ENCODE measurements at regions not wholly inside any gene's neighbourhood (a gene's known extent, or its start where the extent isn't known, plus 50 kb on each side); places are given as distances from the start of the nearest gene placed in this dataset.
"Not testable (repeated sequence)": the region's sequence is repeated elsewhere in the genome, so short reads cannot be mapped to it uniquely, and the experiment has no call there.

DNA sequence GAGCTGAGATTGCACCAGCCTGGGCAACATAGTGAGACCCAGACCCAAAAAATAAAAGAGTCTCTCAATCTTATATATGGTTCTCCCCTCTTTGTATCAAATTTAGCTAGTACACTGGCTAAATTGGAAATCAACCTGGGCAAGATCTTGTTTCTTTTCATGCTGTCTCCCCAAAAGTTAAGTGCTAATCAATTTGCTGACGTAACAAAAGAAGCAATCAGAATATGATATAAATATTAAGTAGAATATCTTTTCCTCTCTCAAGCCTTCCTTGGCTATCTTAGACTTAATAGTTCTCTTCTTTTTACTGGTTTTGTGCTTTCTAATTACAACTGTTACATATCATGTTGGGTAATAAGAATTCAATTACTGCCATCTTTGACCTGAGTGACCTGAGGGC lies 258.9 kb downstream of the KCNRG start:
- no peak for DNase-seq (ENCODE audit: low read depth in 2 of 2)

DNA sequence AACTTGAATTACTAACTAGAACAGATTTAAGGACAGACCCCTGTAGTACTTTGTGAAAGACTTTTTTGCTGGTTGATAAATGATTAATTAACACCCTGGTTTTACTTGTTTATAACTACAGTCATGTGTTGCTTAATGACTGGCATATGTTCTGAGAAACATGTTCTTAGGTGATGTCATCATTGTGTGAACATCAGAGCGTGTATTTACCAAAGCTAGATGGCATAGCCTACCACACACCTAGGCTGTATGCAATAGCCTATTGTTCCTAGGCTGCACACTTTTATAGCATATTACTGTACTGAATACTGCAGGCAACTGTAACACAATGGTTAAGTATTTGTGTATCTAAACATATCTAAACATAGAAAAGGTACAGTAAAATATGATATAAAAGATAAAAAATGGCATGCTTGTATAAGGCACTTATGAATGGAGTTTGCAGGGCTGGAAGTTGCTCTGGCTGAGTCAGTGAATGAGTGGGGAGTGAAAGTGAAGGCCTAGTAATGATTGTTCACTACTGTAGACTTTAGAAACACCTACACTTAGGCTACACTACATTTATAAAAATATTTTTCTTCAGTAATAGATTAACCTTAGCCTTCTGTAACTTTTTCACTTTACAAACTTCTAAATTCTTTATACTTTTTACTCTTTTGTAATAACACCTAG lies 260.3 kb downstream of the KCNRG start:
- no peak for DNase-seq (ENCODE audit: low read depth in 2 of 2)

DNA sequence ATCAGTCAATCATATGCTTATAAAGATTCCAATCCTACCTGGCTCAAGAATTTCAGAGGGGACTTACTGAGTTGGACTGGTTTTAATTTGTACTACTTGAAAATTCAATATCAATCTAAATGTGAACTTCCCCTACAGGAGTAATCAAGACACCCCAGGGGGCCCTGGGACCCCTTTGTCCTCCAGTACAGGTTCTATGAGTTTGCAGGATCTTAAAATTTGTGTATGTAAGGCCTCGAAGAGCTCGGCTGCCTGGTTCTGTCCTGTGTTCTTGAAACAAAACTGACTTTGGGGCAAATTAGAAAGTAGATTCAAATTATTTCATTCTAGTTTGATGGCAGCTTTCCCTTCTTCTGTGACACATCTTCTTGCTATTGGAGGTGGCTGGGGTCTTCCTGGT lies 261.3 kb downstream of the KCNRG start:
- DNase-seq (ENCODE audit: low read depth in 2 of 2), result no peak

DNA sequence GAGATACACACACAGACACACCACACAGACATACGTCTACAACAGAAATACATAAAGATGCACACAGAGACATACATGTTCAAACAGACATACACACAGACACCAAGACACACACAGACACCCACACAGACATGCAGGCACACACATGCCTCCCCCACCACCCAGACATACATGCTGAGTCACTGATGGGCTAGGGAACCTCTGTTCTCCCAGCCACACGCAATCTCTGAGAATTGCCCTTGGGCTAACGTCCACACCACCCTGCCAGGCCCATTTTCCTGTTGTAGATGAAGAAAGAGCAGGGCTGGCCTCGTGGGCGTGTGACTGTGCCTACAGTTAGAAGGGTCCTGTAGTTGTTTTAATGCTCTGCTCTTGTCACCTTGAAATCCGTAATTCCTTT lies 261.9 kb downstream of the KCNRG start:
- DNase-seq (ENCODE audit: low read depth in 2 of 2), result no peak

DNA sequence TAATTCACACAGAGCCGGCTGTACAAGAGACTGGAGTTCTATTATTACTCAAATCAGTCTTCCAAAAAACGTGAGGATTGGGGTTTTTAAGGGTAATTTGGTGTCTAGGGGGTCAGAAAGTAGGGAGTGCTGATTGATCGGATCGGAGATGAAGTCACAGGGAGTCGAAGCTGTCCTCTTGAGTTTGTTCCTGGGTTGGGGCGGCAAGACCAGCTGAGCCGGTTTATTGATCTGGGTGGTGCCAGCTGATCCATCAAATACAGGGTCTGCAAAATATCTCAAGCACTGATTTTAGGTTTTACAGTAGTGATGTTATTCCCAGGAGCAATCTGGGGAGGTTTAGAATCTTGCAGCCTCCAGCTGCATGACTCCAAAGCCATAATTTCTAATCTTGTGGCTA lies 262.7 kb downstream of the KCNRG start:
- DNase-seq (ENCODE audit: low read depth in 2 of 2), result no peak

DNA sequence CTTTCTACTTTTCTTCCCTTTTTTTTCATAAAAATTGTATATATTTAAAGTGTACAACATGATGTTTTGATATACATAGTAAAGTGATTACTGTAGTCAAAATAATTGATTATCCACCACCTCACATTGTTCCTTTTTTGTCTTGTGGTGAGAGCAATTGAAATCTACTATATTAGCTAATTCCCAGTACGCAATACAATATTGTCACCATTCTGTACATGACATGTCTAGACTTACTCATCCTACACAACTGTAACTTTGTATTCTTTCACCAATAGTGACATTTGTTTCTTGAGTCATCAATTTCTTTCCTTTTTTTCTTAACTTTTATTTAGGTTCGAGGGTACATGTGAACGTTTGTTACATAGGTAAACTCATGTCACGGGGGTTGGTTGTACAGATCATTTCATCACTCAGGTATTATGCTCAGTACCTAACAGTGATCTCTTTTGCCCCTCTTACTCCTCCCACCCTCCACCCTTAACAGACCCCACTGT lies 265.2 kb downstream of the KCNRG start:
- no peak for DNase-seq (ENCODE audit: low read depth in 2 of 2)

DNA sequence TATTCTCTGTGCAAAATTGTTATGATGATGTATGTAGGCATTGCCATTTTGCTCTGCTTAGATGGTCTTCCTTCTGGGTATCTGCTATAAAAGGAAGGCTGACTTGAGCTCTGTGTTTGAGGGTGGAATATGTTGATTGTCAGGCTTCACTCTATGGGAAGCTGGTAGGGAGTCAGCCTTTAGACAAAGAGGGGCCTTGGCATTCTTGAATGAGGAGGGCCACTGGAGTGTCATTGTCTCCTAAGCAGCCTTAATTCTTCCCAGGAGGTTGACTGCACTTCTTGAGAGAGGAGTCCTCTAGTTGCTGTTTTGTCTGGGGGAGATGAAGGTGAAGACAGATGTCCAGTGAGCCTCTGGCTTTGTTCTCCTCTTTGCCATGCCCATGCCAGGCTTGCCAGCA lies 266.8 kb downstream of the KCNRG start:
- DNase-seq (ENCODE audit: low read depth in 2 of 2), result no peak

DNA sequence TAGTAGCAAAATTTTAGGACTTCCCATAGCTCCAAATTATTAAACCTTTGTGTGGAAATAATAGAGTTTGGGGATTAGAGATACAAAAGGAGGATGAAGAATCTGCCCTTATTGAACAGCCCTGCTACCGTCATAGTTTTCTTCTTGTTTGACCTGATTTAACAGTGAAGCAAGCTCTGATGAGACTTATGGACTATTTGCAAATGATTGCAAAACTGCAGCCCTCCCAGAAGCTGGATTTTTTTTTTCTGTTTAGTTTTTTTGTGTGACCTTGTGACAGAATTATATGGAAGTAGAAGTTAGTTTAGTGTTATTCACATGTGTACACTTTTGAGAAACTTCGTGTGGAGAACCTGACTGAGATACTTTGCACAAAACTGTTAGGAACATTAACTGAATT lies 267.8 kb downstream of the KCNRG start:
- DNase-seq (ENCODE audit: low read depth in 2 of 2), result no peak

DNA sequence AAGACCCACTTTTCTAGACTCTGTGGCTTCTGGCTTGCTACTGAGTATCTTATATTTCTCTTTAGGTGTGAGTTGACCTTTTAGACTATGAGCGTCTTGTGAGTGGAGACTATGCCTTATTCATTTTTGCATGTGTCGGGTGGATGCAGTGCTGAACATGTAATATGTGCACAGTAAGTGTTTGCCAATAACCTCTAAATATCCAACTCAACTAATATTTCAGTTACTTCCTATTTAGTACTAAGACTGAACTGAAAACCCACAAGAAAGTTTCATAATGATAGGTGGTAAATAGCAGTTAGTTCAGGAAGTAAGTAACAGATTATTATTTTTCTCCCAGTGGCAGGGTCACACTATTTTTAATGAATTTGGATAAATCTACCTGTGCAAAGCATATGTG lies 269.3 kb downstream of the KCNRG start:
- no peak for DNase-seq (ENCODE audit: low read depth in 2 of 2)

DNA sequence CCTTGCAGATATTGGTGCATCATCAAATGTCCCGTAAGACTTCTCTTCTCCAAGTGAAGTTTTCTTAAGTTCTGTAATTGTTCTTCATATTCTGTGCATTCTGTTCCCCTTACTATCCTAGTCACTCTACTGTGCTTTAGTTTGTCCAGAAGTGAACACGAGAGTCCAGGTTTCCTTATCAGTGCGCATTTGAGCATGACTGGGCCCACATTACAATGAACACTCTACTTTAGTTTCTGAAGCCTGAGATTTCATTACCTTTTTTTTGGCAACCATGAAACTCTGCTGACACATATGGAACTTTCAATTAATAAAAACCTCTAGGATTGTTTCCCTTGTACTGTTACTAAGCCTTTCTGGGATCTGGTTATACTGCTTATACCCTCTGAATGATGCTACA lies 270.0 kb downstream of the KCNRG start:
- no peak for DNase-seq (ENCODE audit: low read depth in 2 of 2)

DNA sequence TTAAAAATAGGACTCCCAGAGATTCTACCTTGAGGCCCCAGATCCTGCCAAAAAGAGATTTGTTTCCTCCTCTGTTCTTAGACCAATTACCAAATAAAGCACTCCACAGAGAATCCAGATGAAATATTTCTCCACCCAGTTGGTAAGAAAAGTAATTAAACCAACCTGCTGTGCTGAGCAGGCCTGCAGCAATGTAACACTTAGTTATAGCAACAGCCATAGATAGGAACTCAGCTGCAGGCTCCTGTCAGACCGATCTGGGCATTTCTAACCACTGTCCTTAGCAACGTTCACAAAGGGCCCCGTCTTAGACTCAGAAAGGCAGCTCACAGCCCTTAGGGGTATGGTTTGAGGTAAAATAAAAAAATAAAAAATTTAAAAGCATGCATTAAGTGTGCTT lies 271.1 kb downstream of the KCNRG start:
- no peak for DNase-seq (ENCODE audit: low read depth in 2 of 2)

DNA sequence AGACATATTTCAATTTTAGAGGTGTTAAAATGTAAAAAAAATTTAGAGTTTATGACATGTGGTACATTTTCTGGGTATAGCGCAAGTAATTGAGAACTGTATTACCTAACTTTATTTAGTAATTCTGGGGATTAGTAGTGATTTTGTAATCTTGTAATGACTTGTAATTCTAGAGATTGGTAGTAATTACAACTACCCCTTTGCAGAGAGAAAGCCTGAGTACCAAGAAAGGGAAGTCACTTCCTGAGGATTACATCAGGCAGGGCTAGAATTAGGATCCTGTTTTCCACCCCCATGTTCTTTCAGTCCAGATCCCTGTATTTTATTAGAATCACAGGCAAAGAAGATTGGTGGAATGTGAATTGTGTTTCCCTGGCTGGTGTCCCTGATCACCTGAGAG lies 274.9 kb downstream of the KCNRG start:
- no peak for DNase-seq (ENCODE audit: low read depth in 2 of 2)

DNA sequence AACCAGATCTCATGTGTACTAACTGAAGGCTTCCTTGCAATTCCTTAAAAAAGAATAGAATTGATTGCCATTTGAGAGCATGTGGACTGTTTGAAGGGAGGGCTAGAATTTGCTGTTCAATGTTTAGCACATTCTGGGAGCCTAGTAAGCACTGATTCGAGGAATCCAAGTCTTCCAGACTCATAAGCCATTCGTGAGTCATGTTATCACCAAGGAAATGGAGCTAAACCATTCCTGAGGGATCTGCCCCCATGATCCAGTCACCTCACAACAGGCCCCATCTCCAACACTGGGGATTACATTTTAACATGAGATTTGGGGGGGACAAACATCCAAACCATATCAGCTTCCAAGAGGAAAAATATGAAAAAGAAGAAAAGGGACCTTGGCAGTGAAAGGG lies 276.4 kb downstream of the KCNRG start:
- no peak for DNase-seq (ENCODE audit: low read depth in 2 of 2)

DNA sequence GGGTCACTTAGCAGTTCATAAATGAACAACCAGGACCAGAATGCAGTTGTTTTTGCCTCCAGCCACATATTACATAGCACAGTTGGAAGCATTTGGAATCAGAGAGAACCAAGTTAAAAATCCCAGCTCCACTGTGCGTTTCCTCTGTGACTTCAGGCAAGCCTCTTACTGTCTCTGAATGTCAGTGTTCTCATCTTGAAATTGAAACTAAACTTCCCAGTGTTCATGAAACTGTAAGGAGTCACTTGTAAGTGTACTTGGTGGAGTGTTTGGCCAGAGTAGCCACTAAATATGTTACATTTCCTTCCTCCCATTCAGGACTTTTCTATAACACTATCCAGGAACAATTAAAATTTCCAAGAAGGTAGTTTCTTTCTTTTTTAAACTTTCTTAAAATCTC lies 276.8 kb downstream of the KCNRG start:
- DNase-seq (ENCODE audit: low read depth in 2 of 2), result no peak

DNA sequence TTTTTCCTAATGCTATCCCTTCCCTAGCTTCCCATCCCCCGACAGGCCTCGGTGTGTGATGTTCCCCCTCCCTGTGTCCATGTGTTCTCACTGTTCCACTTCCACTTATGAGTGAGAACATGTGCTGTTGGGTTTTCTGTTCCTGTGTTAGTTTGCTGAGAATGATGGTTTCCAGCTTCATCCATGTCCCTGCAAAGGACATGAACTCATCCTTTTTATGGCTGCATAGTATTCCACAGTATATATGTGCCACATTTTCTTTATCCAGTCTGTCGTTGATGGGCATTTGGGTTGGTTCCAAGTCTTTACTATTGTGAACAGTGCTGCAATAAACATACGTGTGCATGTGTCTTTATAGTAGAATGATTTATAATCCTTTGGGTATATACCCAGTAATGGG lies 279.2 kb downstream of the KCNRG start:
- DNase-seq (ENCODE audit: low read depth in 2 of 2), result not testable (repeated sequence)

DNA sequence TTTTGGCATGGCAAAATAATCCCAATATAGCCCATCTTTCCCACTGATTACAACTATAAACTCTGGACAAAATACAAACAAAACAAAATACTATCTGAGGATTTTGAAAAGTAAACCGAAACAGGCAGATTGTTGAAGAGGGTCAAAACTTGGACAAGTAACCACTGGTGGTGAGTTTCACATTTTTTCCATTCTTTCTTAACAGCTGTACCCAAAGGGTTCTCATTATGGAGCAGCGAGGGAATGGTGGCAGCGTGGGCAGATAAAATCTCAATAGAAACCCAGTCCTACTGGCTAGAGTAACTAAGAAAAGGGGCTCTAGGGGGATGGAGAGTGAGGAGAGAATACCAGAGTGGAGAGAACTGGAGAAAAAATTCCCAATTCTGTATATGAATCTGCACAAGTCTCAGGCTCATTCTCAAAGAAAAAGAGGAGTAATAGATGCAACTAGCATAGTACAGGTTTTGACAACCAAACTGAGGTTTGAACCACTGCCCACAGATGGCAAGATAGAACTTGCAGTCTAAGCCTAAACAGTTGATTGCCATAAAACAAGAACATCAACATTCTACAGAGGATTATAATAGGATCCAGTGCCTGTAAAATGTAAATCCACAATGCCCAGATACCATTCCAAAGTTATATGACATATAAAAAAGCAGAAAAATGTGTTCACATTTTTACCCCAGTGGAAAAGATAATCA lies 284.5 kb downstream of the KCNRG start:
- no peak for DNase-seq (ENCODE audit: low read depth in 2 of 2)

DNA sequence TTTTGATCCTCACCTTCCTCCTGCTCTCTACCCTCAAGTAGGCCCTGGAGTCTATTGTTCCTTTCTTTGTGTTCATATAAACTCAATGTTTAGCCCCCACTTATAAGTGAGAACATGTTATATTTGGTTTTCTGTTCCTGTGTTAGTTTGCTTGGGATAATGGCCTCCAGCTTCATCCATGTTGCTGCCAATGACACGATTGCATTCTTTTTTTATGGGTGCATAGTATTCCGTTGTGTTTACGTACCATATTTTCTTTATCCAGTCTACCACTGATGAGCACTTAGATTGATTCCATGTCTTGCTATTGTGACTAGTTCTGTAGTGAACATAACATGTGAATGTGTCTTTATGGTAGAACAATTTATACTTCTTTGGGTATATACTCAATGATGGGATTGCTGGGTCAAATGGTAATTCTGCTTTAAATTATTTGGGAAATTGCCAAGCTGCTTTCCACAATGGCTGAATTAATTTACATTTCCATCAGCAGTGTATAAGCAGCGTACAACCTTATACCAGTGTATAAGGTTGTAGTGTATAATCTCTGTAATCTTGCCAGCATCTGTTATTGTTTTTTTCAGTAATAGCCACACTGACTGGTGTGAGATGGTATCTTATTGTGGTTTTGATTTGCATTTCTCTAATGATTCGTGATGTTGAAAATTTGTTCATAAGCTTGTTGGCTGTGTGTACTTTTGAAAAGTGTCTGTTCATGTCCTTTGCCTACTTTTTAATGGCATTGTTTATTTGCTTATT lies 288.9 kb downstream of the KCNRG start:
- DNase-seq (ENCODE audit: low read depth in 2 of 2), result no peak

DNA sequence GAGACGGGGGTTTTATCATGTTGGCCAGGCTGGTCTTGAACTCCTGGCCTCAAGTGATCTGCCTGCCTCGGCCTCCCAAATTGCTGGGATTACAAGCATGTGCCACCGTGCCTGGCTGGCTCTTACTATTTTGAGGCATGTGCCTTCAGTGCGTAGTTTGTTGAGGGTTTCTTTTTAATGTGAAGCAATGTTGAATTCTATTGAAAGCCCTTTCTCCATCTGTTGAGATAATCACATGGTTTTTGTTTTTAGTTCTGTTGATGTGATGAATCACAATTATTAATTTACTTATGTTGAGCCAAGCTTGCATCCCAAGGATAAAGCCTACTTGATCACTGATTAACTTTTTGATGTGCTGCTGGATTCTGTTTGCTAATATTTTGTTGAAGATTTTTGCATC lies 290.9 kb downstream of the KCNRG start:
- no peak for DNase-seq (ENCODE audit: low read depth in 2 of 2)

DNA sequence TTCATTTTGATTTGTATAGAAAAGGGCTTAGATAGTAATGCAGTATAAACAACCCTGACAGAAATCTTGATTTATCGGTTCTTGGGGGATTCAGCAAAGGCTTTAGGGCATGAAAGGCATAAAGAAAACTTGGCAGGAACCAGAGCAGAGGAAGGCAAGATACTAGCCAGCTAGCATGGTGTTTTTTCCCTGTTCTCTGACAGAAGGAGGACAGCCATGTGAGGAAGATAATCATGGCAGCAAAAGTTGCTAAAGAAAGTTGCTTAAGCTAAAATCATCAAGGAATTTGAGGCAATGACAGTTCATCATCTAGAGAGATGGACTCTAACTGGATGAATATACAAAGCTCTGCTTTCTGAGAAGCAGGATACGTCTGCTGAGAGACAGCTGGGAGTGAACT lies 294.1 kb downstream of the KCNRG start:
- no peak for DNase-seq (ENCODE audit: low read depth in 2 of 2)

DNA sequence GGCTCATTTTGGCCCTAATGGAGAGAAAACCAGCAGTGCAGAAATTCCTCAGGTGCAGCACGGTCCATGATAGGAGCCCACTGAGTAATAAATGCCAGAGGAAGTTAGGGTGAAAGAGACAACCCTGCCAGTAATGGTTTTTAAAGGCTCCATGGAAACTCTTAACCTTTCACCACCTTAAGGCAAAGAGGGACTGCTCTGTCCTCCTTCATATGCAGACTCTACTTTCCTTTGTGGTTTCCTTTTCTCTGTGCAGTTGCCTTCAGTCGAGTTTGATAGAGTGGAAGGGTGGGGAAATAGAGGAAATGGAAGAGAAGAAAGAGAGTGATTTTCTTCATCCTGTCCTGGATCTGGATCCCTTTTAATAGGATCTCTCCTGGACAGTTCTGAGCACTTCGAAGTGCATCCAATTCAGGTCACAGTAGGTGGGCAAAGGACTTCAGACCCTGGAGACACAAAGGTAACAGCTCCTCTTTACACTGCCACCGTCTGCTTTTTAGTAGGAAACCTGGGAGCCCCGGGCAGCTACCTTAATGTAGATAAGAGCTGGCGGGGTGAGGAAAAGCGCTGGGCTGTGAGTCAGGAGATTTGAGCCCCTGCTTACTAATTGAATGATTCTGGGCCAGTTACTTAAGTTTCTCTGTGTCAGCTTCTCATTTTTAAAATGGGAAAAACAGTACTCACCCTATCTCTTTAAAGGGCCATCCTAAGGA lies 294.8 kb downstream of the KCNRG start:
- DNase-seq (ENCODE audit: low read depth in 2 of 2), result no peak

DNA sequence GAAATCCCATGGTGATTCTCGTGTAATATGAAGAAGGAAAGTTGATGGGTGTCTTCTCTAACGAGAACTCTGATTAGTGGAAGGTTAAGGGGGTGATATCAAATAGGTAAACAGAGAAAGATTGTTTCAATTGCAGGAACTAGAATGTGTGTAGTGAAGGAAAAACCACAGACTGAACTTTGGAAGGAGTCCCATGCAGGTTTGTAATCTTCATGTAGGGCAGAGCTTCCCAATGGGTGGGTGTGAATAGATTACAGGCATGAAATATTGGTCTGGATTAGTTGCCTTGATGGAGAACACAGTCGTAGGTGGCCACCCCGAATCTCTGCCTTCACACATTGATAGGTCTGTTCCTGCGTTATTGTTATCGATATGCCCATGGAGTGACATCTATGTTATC lies 295.5 kb downstream of the KCNRG start:
- no peak for DNase-seq (ENCODE audit: low read depth in 2 of 2)

DNA sequence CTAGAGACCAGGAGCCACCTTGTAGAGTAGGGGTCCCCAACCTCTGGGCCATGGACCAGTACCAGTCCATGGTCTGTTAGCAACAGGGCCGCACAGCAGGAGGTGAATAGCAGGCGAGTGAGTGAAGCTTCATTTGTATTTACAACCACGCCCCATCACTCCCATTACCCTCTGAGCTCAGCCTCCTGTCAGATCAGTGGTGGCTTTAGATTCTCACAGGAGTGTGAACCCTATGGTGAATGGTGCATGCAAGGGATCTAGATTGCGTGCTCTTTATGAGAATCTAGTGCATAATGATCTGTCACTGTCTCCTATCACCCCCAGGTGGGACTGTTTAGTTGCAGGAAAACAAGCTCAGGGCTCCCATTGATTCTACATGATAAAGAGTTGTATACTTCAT lies 303.6 kb downstream of the KCNRG start:
- no peak for DNase-seq (ENCODE audit: low read depth in 2 of 2)
